ENCODE measurements at regions not wholly inside any gene's neighbourhood (a gene's known extent, or its start where the extent isn't known, plus 50 kb on each side); places are given as distances from the start of the nearest gene placed in this dataset.

DNA sequence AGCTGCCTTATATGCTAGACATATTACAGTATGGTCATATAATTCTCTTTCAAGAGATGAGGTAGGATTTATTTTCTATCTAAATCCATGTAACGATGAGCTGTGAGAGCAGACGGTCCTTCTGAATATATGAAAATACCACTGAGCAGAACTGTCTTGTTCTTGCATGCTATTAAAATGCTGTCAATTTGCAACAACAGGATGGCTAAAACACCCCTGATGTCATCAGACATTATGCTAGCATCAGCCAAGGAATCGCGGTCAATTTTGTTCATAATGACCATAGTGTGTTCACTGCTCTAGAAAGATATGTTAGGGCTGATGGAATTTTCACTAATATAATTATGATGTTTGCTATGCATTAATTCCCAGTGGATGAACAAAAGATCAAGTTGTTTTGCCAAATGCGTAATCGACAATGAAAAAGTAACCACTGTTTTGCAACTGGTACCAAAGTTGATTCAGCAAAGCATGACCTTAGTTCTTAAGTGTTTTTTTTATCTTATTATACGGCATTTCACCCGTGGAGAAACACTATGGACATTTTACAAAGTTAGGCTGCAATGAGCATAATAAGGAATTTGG is 765.4 kb upstream of the NR2F2 start:
- DNase-seq (ENCODE audit: low spot score), result no peak

DNA sequence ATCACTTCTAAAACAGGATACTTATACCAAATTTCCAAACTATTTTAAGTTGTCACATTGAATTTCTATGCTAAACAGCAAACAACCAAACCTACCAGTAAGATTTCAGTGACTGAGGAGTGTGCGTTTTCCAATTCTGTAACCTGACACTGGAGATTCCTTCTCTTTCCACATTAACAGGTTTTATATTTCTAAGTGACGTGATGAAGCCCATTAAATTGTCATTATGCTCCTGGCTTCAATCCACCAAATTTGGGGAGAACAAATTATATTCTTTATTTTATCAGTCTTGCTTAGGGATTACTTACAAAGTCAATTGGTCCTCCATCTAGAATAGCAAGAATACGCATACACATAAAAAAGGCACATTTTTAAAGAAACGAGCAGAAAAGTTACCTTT is 764.8 kb upstream of the NR2F2 start:
- DNase-seq (ENCODE audit: low spot score), result no peak

DNA sequence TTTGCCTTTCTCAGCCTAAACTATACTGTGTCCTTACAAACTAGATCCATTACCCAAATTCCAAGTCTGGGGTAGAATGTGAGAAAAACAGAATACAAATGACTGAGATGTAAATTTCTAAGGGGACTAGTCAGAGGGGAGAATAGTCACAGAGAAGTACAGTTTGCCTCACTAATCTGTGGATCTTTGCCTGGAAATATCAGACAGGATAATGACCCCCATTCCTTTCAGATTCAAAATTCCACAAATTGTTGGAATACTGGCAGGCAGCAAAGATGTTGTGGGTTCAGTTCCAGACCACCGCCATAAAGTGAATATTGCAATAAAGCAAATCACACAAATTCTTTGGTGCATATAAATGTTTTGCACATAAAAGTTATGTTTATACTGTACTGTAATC is 762.8 kb upstream of the NR2F2 start:
- DNase-seq (ENCODE audit: low spot score), result no peak

DNA sequence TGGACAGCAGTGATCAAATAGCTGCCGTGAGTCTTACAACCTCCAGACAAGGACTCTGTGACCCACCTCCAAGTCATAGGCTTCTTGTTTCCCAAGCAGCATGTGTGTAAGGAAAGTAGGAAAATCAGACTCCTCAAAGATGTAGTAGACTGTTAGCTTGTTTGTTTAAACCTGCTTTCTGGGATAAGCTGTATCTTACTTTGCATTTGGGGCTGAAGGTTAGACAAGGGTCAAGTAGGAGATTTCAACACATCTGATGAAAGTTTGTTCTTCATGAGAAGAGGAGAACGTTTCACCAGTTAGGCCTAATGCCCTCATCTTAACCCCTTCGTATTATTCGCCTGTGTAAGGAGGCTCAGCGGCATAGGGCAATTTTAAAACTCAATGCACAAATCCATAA is 756.4 kb upstream of the NR2F2 start:
- DNase-seq (ENCODE audit: low spot score), result no peak

DNA sequence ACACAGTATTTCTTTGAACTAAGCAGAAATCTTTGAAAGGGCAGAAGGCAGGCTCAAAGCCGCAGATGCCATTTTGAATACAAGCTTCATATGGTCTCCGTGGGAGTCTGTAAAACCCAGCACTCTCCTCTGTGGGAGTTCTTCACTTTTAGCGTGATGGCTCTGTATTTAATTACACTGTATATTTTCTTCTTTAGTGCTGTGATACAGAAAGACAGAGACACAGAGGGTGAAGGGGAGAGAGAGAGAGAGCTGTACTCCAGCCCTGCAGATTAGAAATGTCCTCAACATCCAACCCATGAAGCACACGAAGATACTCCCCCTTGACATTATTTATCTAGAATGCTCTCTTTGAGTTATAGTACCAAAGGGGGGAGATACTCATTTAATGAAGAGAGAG is 752.6 kb upstream of the NR2F2 start:
- no peak for DNase-seq (ENCODE audit: low spot score)

DNA sequence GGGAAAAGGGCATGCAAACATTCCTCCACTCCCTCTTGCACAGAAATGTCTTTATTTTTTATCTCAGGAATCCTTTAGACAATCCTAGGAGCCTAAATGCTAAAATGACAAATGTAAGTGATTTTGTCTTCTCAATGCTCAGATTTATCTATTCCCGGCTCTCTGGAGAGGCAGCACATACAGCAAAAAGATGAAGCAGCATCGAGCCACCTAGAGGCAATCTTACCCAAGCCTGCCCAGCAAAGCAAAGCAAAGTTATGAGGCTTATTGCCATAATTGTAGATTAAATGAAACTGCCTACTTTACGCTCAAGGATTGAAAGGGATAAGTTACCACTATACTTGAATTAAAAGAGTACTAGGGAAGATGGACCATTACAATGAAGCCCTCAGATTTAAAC is 750.4 kb upstream of the NR2F2 start:
- no peak for DNase-seq (ENCODE audit: low spot score)

DNA sequence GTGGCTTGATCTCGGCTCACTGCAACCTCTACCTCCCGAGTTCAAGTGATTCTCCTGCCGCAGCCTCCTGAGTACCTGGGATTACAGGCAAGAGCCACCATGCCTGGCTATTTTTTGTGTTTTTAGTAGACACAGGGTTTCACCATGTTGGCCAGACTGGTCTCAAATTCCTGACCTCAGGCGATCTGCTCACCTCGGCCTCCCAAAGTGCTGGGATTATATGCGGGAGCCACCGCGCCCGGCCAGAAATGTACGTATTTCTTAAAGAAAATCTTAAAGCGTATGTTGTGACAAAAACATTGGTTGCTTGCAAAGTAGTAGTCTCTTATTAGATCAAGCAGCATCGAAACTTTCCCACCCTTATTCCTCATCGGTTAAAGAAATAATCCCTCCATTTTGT is 748.9 kb upstream of the NR2F2 start:
- DNase-seq (ENCODE audit: low spot score), result no peak

DNA sequence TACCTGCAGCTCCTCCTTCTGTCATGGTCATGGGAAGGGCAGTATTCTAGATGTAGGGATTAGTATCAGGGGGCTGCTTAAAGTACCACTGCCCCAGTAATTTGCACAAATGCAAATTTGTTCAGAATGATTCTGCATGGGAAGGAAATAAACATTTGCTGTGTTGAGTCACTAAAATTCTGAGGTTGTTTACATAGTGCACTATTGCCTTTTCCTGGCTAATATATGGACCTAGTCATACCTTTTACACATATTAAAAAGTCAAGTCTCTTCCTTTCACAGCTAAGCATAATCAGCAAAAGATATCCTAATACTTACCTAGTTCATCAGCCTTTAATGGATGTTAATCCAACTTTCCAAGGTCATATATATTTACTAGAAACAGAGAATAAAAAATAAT is 746.4 kb upstream of the NR2F2 start:
- DNase-seq (ENCODE audit: low spot score), result no peak

DNA sequence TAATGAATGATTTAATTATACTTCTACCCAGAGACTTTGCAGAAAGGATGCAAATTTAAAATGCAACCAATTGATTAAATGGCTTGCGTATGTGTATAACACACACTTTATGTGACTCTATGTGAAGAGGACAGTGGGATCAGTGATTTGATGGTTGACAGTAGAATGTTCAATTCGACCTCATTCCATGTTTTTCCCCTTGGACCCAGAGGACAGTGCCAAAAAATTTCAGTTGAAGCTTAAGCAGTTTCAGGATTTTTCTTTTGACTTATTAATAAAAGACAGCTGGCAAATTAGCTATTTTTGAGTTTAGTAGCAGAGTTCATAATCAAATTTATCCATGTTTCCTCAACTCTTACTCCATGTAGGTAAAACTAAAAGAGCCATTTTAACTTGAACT is 742.4 kb upstream of the NR2F2 start:
- no peak for DNase-seq (ENCODE audit: low spot score)

DNA sequence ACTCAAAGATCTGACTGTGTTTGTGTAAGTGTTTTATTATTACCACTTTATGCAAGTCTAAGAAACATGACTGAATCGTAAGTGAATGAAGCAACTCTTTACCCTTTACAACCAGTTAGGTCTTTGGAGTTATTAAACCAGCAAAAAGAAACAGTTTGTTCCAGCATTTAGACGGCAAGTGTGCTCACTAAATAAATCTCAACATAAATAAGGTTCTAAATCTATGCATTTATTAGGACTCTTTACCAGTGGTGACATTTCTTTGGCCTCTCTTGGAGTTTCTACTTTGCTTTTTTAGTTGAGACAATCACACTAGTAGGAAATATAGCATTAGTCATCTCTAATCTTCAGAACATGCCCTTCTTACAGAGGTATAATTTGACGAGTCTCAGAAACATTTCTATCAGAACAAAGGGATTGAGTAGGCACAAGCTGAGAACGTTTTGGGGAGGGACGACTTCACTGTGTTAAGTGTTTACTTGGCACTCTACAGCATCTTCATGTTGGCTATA is 739.9 kb upstream of the NR2F2 start:
- no peak for DNase-seq (ENCODE audit: low spot score)

DNA sequence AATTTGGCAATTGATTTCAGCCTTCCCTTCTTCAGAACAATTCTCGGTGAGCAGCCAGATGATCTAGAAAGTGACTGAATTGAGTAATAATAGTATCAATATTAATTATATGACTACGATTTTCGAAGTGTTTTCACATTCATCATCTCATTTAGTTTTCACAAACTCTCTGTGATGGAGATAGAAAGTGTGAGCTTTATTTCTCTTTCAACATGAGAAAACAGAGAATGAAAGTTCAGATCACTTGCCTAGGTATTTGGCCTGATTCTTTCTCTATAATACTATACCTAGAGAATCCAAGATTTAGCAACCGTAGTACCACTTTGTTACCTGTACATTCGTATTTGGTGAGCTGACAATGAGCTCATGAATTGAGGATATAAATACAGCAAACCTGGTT is 739.2 kb upstream of the NR2F2 start:
- DNase-seq (ENCODE audit: low spot score), result no peak

DNA sequence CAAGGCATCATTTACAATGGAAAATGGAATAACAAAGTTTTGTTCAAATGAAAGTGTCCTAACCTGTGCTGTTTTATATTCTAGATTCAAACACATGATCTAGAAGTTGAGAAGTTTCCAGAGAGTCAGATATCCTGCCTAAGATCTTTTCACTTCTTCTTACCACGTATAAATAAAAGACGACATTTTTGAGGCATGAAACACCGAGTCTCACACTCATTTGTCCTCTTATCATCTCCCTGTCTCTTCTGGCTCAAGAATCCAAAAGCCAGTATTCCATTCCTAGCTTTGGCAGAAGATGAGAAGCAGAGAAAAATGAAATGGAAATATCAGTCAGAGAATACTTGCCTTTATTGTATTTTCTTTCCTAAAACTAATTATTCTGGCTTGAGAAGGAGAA is 738.6 kb upstream of the NR2F2 start:
- no peak for DNase-seq (ENCODE audit: low spot score)

DNA sequence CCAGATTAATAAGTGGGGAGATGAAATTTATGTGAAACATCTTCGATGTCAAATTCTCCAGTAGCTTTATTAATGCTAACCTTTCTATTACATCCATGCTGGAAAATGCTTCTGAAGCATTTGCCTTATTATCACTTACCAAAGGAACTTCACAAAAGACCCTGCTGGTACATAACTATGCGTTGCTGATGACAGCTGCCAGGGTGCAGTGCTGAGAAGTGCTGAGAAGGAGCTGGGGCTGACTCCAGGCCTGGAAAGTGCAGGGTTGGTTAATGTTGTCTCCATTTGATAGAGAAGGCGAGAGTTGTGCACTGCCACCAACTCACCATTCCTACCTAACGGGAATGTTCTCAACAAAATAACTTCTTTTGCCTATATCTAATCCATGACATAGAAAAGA is 736.0 kb upstream of the NR2F2 start:
- no peak for DNase-seq (ENCODE audit: low spot score)

DNA sequence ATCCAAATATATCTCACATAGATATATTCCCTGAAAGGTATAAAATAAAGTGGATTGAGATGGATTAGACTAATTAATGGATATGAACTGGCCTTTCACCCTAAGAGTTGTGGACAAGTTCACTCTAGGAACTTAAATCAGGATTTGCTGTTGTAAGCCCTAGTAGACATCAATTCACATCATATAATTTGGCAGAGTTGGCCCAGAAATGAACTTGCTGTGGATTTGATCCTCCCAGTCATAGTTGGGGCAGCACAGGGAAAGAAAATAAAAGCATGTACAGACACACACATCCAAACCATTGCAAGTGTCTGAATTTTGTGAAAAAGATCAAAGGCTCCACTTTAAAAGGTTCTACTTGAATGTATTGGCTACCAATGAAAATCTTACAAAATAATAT is 734.7 kb upstream of the NR2F2 start:
- DNase-seq (ENCODE audit: low spot score), result no peak

DNA sequence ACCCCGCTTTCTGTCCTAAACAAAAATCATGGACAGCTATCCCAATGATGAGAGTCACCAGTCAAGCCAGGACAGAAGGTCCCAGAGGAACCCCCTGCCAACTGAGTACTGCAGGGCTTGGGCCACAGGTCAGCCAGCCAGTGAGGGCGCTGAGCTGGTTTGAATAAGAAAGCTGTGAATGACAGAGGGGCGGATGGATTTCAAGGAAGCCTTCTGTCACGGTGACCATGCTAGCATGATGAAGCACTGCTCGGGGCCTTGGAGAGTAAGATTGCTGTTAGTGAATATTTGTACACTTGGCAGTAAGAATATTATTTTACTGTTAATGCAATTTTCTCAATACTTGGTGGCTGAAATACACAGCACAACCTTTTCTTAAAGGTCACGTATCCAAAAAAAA is 734.0 kb upstream of the NR2F2 start:
- DNase-seq (ENCODE audit: low spot score), result no peak

DNA sequence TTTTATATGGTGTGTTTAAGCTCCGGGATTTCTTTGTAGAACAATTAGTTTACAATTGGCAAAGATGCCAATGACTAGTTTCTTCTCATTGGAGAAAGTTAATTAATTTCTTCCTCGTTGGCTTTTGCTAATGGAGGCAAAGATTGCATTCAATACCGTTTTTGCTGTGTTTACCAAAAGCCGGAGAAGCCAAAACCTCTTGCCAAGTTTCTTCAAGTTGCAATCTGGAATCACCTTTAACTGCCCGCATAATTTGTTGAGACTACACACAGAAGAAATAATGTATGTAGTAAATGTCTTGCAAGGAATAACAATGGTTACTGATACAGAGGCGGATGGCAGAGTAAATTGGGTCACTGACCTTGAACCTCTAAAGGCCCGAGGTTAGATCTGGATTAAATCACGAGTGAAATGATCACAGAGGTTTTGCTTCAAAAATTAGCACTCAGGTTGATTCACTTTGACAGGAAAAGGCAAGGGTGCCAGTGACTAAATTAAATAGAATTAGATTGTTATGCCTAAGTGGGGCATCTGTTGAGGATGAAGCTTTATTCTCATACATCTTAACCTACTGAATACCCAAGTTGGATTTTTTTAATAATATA is 732.1 kb upstream of the NR2F2 start:
- DNase-seq (ENCODE audit: low spot score), result peak; percentile 22

DNA sequence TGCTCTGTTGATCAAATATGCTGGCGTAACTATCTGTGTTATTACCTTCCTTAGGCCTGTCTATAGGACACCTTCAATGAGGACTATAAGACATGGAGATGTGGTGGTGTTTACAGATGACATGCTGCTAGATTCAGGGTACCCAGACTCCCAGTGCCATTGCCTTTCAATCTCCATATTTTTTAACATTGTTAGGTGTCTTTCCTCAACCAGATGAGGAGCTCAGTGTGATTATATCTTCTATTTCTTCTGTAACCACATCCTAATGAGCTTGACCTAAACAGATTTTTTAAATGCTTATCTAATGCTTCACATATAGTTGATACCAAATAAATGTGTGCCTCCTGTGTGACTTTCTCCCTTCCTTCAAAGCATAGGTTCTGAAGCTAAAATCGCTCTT is 730.1 kb upstream of the NR2F2 start:
- DNase-seq (ENCODE audit: low spot score), result no peak

DNA sequence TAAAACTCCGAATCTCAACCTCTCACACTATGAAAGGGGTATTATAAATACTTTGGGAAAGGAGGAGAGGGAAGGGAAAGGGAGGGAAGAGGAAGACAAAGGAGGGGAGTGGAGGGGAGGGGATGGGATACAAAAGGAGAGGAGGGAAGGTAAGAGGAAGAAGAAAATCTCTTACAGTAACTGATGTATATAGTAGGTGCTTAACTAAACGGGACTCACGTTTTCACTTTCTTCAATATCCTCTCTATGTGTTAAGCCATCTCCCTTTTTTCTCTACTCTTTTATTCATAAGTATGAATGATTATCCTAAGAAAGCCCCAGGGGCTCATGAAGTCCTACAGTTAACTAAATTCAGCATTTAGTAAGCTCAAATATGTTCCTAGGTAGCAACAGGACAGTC is 729.6 kb upstream of the NR2F2 start:
- no peak for DNase-seq (ENCODE audit: low spot score)

DNA sequence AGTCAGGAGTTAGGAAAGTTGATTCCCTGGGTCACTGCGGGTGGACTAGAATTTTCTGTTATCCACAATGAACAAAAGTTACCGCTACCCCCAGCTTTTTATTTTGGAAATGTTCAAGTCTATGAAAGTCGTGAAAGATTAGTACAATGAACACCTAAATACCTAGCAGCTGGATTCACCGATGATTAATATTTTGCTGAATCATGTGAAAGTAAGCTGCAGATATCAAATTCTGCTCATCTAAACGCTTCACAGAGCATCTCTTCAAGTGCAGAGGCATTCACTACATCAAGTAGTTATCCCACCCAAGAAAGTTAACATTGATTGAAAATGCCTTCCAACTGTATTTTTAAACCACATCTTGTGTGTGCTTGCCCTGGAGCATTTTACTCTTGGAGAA is 729.0 kb upstream of the NR2F2 start:
- DNase-seq (ENCODE audit: low spot score), result no peak

DNA sequence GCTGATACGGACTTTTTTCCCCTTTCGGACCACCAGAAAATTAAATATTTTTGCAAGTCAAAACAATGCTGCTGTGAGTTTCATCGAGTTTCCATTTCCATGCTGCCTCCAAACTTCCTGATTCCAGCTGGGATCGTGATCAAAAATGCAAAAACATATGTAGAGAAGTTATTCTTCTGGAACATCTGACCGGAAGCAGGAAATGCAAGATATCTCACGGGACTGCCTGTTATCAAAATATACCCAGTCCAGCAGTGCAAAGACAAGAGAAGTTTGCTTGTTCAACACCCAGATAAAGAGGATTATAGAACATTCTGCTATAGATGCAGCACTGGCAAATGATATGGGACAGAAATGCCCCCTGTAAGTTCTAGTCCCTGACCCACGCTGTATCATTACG is 726.7 kb upstream of the NR2F2 start:
- no peak for DNase-seq (ENCODE audit: low spot score)

DNA sequence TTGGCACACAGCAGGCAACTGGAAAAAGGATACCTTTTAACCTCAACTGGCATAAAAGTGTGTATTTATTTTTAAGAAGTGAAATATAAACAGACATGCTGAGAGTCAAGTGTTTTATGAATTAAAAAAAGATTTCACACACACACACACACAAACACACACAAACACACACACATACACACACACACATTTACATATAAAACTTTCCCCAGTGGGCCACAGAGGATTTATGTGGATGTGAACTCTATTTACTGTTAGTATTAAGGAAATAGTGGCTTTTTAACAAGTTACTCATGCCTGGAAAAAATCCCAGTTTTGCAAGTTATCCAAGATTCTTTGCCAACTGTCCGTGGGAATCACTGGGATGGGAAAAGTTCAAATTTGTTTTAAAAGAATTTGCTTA is 725.9 kb upstream of the NR2F2 start:
- DNase-seq (ENCODE audit: low spot score), result no peak

DNA sequence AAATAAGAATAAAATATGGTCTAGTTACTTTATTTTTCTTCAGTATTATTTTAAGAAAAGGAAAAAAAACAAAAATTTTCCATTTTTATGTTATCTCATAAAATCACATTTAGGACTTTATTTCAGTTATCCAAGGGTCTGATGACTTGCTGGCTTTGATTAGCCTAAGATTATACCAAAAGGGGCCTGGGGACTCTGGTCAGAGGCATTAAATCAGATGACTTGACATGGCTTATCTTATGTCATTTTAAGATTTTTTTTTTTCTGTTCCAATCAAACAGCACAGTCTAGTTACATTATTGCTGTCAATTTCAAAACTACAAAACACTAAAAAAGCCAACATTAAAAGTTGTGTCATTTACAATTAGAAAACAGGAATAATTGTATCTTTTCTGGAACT is 725.4 kb upstream of the NR2F2 start:
- no peak for DNase-seq (ENCODE audit: low spot score)

DNA sequence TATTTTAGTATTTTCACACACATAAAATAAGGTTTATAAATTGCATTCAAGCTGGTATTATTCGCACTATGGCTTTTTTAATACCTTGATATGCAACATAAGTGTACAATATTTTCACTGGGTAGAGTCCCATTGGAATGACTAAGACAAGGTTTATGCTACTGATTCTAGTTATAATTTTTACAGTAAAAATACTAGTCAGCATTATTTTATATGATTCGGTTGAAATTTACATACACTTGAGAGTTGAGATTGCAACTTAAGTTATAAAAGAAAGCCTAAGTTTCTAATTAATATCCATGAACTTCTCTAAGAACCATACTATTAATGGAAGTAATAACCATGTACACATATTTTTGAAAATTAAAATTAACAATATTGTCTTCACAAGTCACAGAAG is 723.9 kb upstream of the NR2F2 start:
- no peak for DNase-seq (ENCODE audit: low spot score)

DNA sequence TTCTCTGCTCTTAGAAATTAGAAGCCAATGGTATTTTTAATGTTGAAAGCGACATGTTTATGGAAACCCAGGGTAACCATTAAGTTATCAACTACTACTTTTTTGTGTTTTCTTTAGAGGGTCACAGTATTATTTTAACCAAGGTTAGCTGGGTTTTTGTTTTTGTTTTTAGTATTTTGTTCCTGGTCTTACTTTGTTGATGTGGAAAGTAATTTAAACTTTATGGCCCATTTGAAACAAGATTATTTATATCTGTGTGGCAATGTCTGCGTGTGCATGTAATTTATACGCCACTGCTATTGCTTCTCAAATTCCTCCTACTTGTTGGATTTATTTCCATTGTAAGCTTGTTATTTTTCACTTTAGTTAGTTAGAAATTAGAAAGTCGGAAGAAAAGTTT is 722.1 kb upstream of the NR2F2 start:
- DNase-seq (ENCODE audit: low spot score), result no peak
